ENCODE measurements at regions not wholly inside any gene's neighbourhood (a gene's known extent, or its start where the extent isn't known, plus 50 kb on each side); places are given as distances from the start of the nearest gene placed in this dataset.

DNA sequence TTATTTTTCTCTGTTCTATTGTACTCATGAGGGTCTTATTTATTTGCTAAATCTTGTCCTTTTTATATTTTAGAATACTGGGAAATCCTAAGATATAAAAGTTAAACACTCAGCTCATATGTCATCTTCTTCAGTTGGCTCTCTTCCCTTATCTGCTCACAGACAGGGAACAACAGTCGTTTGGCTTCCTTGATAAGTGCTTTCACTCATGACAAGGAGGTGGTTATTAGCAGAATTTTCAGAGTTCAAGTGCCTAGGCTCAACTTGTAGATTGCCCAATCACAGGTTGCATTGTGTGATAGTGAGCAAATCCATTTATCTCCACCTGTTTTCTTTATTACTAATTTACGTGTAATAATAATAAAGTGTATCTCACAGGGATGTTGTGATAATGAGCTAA, 620.3 kb upstream of the PCDH20 start:
- TF ChIP-seq CTCF (IDR thresholded peaks at IDR 0.05; ENCODE audit: low read depth, low read length, poor library complexity, severe bottlenecking) = no peak
- TF ChIP-seq EZH2phosphoT487 (IDR thresholded peaks at IDR 0.05; ENCODE audit: borderline replicate concordance, low read length) = no peak
